Left ventricle myocardium inferior (tissue), 1 donor: ENCODE measurements at regions not wholly inside any gene's neighbourhood (a gene's known extent, or its start where the extent isn't known, plus 50 kb on each side); places are given as distances from the start of the nearest gene placed in this dataset.

Experiments used
- DNase-seq: peaks from one replicate; pipeline ENCODE4 v3.0.0-alpha.2; 2020
- H3K27ac ChIP-seq: fragments of 200-600 bp; replicated peaks from 2 replicates; pipeline ENCODE4 v1.8.0; 2021
- H3K27me3 ChIP-seq: fragments of 200-600 bp; 2 replicates; pipeline ENCODE4 v1.8.0; 2021; ENCODE audit warnings: low read depth
- H3K36me3 ChIP-seq: fragments of 200-600 bp; 2 replicates; pipeline ENCODE4 v1.8.0; 2021
- H3K4me1 ChIP-seq: fragments of 200-600 bp; 2 replicates; pipeline ENCODE4 v1.8.0; 2021
- H3K4me3 ChIP-seq: fragments of 200-600 bp; 2 replicates; pipeline ENCODE4 v1.8.0; 2021; ENCODE audit warnings: mild to moderate bottlenecking, moderate library complexity
- H3K9me3 ChIP-seq: fragments of 200-600 bp; replicated peaks from 2 replicates; pipeline ENCODE4 v1.8.0; 2021
- CTCF ChIP-seq: fragments of 200-600 bp; IDR thresholded peaks from 2 replicates; pipeline ENCODE4 v1.8.0; 2021; ENCODE audit warnings: antibody characterized with exemption, mild to moderate bottlenecking, borderline replicate concordance
- intact Hi-C: fragments of 100-400 bp; cut with micrococcal nuclease; formaldehyde crosslinking; loops from one replicate; pipeline ENCODE4 v1.11.0; 2022
- donor health status: DM: no; HTN: yes; CAD: no; lungs with severe emphysema.

GRCh38 chr9:78539188-78539587 lies 242.3 kb downstream of the PSAT1 start:
- Histone ChIP-seq H3K27ac (no peak overlapping the region), H3K36me3 (no peaks in the 10 kb centered on the region), H3K4me3 (no peak overlapping the region), H3K4me1 (no peaks in the 10 kb centered on the region), H3K9me3 (peaks cover 4% of the 10 kb centered on the region), H3K27me3 (no peaks in the 10 kb centered on the region)
- no peak for TF ChIP-seq CTCF
- intact Hi-C loops = no loop called here
- no peak for DNase-seq

GRCh38 chr9:78539904-78540303 lies 243.0 kb downstream of the PSAT1 start:
- H3K9me3 ChIP-seq = peaks cover under 1% of the 10 kb centered on the region
- no peak overlapping the region for H3K27ac ChIP-seq
- no peaks in the 10 kb centered on the region for H3K27me3 ChIP-seq
- intact Hi-C loops = no loop called here
- no peak overlapping the region for H3K4me3 ChIP-seq
- H3K36me3 ChIP-seq = no peaks in the 10 kb centered on the region
- no peaks in the 10 kb centered on the region for H3K4me1 ChIP-seq
- TF ChIP-seq CTCF = no peak
- DNase-seq = no peak

GRCh38 chr9:78541868-78542443 lies 245.0 kb downstream of the PSAT1 start:
- no peak for DNase-seq
- TF ChIP-seq CTCF = no peak
- intact Hi-C loops = no loop called here
- Histone ChIP-seq H3K36me3 (no peaks in the 10 kb centered on the region), H3K27me3 (no peaks in the 10 kb centered on the region), H3K4me1 (no peaks in the 10 kb centered on the region), H3K9me3 (no peaks in the 10 kb centered on the region), H3K4me3 (no peak overlapping the region), H3K27ac (no peak overlapping the region)

- H3K27ac ChIP-seq = no peak overlapping the region
- H3K9me3 ChIP-seq = no peaks in the 10 kb centered on the region
- no peak for DNase-seq
- H3K36me3 ChIP-seq = no peaks in the 10 kb centered on the region
- H3K4me1 ChIP-seq = no peaks in the 10 kb centered on the region
- no peak overlapping the region for H3K4me3 ChIP-seq
- intact Hi-C loops = no loop called here
- no peaks in the 10 kb centered on the region for H3K27me3 ChIP-seq
- TF ChIP-seq CTCF = no peak
Measured at GRCh38 chr9:78542491-78543181, 245.7 kb downstream of the PSAT1 start.

- Histone ChIP-seq H3K4me3 (no peak overlapping the region), H3K4me1 (no peaks in the 10 kb centered on the region), H3K27me3 (no peaks in the 10 kb centered on the region), H3K9me3 (no peaks in the 10 kb centered on the region), H3K36me3 (no peaks in the 10 kb centered on the region), H3K27ac (no peak overlapping the region)
- DNase-seq = no peak
- TF ChIP-seq CTCF = no peak
- intact Hi-C loops = no loop called here
Measured at GRCh38 chr9:78543353-78543752, 246.4 kb downstream of the PSAT1 start.
